ENCODE measurements at regions not wholly inside any gene's neighbourhood (a gene's known extent, or its start where the extent isn't known, plus 50 kb on each side); places are given as distances from the start of the nearest gene placed in this dataset.
"Not testable (repeated sequence)": the region's sequence is repeated elsewhere in the genome, so short reads cannot be mapped to it uniquely, and the experiment has no call there.

GRCh38 chr9:86515221-86515620 lies 161.0 kb upstream of the TUT7 start:
- no peak for DNase-seq

DNA sequence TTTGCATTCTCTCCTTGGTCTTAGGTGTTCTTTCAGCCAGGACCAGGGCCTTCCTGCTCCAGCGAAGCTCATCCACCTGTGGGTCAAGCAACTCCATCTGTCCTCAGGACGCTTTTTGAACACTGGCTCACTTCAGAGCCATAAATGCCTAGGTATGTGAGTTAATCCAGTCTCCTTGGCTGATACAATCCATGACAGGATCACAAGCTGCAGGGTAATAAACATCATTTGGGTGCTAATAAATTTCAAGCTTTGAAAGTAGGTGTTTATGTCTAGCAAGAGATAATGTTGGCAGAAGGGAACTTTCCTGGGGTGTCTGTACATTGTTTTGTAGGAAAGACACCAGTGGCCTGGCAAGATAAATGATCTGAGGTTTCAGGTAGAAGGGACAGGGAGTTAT lies 159.2 kb upstream of the TUT7 start:
- DNase-seq = no peak

DNA sequence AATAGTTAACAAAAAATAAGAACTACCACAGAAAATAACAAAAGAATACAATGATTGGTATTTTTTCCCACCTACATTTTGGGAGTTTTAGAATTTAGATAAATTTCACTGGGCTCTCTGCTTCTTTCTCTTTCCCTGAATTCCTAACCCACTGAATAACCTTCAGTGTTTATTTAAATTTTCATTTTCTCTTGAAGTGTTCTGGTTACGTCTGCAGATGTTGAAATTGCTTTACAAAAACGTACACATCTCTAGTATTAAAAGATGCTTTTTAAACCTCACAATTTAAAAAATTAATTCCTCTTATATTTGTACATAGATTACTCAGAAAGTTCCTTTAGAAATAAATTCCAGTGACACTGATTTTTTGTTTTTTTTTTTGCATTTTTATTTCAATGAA lies 158.7 kb upstream of the TUT7 start:
- DNase-seq = no peak

- no peak for DNase-seq
Measured at GRCh38 chr9:86511614-86512360, 157.6 kb upstream of the TUT7 start.

DNA sequence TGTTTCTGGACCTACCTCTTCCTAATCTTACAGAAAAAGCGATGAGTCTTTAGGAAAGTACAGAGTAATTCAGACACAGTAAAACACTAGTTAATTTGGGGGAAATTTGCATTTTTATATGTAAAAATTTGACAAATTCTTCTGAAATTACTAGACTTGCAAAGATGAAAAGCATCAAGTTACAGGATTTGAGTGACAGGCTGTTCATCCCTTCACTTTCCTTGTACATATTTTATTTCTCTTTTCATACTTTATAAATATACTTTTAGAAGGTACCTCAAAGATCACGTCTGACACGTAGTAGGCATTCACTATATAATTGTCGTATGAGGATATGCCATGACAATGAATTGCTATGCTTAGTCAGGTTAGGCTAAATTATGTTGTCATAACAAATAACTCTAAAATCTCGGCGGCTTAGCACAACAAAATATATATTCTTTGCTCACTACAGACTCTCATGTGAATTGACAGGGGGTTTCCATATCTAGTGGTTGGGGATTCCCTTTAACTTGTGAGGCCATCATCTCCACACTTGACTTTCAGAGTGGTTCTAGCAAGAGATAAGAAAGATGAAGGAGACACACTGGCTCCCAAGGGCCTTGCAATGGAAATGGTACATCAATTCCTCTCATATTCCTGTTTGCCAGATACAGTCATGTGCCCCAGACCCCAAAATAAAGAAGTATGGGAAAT lies 154.1 kb upstream of the TUT7 start:
- no peak for DNase-seq

GRCh38 chr9:86507212-86507630 lies 153.0 kb upstream of the TUT7 start:
- no peak for DNase-seq

DNA sequence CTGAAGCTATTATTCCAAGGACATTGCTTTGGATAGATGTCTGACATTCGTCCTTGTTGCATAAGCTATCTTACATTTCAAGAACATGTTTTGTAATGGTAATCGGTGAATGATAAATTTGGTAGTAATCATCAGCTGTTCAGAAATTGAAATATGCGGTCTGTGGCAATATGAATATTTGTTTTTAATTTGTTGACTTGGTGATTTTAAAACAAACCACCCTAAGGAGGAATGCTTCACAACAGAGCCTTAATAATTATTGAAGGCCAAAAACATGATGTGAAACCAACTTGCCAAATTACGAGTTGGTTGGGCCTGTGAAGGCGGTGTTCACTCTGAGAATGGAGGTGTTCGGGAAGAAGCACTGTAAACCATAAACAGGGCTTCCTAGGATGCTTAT lies 149.7 kb upstream of the TUT7 start:
- no peak for DNase-seq

DNA sequence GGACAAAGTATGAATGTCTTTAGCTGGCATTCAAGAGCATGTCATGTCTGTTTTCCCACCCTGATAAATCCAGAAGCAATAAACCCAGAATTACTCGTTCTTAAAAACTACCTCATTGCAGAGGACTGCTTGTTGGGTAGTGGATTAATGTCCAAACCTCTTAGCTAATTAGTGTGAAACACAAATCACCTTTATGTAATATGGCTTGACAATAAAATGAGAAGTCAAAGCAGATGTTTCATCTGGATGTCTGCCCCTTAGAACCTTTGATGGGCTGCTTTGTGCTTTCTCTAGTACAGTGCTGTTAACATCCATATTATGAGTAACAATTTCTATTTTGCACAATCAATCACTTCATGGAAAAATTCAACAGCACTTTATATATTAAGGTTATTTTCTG lies 149.1 kb upstream of the TUT7 start:
- no peak for DNase-seq

DNA sequence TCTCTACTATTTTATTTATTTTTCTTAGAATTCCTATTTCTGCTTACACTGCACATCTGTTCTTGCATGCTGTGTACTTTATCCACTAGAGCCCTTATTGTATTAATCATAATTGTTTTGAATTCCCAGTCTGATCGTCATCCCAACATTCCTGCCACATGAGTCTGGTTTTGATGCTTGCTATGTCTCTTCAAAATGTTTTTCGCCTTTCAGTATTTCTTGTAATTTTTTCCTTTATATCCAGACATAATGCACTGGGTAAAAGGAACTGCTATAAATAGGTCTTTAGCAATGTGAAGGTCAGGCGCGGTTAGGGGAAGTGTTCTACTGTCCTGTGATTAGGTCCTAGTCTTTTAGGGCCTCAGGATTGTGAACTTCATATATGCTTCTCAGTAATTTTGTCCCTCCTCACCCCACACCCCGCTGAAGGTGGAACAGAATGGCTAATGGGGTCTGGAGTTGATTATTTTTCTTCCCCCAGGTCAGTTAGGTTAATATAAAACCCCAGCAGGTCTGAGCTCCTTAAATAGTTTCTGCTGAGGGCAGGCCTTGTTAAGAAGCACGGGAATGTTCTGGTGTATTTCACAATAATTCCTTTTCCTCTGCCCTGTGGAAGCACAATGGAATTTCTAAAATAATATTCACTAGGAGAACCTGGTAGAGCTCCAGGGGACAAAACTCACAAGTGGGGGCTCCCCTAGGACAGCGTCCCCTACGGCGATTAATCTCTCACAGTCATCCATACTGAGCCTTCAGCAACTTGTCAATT lies 146.6 kb upstream of the TUT7 start:
- no peak for DNase-seq

DNA sequence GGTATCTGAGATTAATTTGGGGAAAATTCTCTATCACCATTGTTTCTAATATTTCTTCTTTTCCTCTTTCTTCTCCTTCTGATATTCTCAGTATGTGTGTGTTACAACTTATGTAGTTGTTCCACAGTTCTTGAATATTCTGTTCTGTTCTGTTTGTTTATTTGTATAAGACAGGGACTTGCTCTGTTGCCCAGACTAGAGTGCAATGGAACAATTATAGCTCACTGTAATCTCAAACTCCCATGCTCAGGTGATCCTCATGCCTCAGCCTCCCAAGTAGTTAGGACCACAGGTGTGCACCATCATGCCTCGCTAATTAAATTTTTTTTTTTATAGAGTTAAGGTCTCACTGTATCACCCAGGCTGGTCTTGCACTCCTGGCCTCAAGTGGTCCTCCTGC lies 145.8 kb upstream of the TUT7 start:
- DNase-seq = no peak

DNA sequence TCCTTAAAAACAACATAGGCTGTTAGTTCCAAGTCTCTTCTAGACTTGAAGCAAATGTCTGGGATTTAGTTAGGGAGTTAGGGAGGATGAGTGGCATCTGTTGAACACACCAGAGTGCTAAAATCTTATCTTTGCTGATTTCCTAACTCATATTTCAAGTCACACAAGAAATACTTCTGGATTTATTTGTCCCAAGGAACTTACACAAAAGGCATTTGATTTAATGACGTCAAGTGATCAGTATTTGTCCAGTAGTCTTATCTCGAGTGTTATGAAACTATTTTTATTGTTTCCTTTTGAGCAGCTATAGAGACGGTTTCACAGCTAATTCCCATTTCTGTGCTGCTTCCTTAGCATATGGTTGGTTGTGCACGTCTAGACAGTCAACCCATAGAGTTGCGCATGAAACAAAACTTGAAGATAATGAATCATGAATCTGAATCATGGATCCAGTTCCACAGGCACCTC lies 140.5 kb upstream of the TUT7 start:
- DNase-seq = no peak

GRCh38 chr9:86491468-86492266 lies 137.5 kb upstream of the TUT7 start:
- DNase-seq = no peak

DNA sequence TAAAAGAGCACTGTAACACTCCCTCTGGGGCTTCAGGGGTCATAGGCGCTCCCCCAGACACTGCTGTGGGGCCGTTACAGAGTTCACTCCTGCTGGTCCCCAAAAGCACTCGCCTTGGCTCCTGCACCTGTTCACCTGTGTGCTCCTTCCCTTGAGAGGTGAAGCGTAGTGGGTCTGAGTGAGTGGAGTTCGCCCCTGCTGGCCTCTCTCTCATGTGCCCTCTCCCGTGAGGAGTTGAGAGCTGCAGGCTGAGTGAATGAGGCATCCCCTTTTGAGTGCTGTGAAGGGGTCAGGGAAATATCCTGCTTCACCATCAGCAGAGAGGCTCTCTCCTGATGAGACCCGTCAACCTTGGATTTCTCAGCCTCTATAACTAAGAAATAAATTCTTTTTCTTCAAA lies 134.6 kb upstream of the TUT7 start:
- DNase-seq = no peak

- no peak for DNase-seq
Measured at GRCh38 chr9:86488345-86488744, 134.1 kb upstream of the TUT7 start.

DNA sequence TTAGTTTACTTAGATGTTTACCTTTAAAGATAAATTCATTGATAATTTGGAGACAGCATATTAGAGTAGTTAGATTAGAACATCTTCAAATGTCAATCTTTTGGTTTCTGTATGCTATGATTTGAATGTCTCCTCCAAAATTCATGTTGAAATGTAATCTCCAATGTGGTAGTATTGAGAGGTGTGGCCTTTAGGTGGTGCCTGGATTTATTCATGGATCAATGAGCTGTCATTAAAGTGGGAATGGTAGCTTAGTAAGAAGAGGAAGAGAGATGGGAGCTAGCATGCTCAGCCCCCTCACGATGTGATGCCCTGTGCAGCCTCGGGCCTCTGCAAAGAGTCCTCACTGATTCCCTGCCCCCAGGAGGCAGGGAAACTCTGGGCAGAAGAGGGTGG lies 133.6 kb upstream of the TUT7 start:
- no peak for DNase-seq

DNA sequence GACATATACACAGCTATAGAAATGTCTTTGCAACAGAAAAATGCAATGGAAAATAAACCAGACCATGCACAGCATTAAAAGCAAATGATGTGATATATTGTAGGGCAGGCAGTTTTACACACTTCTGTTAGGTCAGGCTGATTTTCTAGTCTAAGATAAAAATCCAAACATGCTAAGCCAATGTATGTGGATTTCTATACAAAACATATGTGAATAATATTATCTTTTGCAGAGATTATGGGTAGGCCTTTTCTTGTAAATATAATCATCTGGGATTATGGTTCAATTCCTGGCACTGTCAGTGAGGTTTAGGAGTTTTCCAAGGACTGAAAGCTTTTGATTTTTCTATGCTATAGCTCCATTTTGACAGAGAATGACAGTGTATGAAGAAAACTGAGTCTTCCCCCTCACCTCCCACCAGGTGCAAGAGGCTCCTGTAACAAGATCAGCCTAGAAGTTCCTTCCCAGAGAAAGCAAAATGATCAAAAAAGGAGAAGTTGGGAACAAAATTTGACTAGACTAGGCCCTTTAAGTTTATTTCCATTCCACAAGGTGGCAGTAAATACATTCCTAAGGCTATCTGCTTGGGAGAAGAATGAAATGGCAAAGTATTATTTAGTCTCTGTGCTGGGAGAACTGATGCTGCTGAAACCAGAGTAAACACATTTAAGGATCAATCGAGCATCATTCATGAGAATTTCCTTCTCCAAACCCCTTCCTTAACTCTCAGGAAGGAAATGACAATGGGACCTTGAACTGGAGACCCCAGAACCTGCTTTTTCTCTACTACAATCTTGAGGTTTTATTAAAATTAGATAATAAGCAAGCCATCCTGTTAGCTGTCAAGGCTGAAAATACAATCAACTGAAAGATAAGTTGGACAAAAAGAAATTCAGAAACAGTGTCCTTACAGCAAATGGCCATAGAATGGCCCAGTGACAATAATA lies 133.0 kb upstream of the TUT7 start:
- peak; percentile 20 for DNase-seq

GRCh38 chr9:86485359-86485758 lies 131.1 kb upstream of the TUT7 start:
- peak; percentile 1 for DNase-seq

GRCh38 chr9:86483496-86483895 lies 129.3 kb upstream of the TUT7 start:
- no peak for DNase-seq

- no peak for DNase-seq
Measured at GRCh38 chr9:86481466-86481865, 127.3 kb upstream of the TUT7 start.

DNA sequence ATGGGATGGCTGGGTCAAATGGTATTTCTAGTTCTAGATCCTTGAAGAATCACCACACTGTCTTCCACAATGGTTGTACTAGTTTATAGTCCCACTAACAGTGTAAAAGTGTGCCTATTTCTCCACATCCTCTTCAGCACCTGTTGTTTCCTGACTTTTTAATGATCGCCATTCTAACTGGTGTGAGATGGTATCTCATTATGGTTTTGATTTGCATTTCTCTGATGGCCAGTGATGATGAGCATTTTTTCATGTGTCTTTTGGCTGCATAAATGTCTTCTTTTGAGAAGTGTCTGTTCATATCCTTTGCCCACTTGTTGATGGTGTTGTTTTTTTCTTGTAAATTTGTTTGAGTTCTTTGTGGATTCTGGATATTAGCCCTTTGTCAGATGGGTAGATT lies 121.0 kb upstream of the TUT7 start:
- DNase-seq = not testable (repeated sequence)

DNA sequence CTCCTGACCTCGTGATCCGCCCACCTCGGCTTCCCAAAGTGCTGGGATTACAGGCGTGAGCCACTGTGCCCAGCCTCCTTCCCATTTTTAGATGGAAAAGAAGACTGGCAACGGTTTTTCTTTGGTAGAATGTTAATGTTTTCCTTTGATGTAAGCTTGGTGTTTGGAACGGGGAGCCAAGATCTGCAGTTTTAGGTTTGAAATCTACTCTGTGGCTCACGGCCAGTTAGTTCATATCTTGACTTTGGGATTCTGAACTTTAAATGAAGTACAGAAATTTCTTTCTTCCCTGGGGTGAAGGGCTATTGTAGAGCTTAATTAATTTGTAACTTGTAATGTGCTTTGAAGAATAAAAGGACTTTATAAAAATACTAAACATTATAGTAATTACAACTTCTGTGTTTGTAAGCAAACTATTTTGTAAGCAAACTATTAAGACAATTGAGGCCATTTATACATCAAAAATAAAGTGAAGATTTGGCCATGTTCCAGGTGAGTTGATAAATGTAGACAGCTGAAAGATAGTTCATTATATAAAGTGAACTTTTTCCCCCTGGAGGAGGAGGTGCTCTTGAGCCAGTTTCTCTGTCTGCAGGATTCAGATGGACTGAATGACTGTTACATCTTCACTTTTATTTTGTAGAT lies 117.1 kb upstream of the TUT7 start:
- DNase-seq = no peak
